Ovary (tissue), 7 donors: ENCODE measurements at regions not wholly inside any gene's neighbourhood (a gene's known extent, or its start where the extent isn't known, plus 50 kb on each side); places are given as distances from the start of the nearest gene placed in this dataset.

ENCODE experiments used
- DNase-seq, 5 donors: peaks; one replicate each; pipeline ENCODE4 v3.0.0-alpha.2; 2019 to 2020
- H3K27ac ChIP-seq, 2 donors: fragments of 200-600 bp; one replicate each; pipeline versions ENCODE4 v1.5.1 to v1.8.0; 2019 to 2022
- H3K27me3 ChIP-seq: fragments of 200-600 bp; one replicate; pipeline ENCODE4 v1.8.0; 2022
- H3K36me3 ChIP-seq: fragments of 200-600 bp; sonication (generic); one replicate; pipeline ENCODE4 v1.5.1; 2019
- H3K4me1 ChIP-seq: one replicate; pipeline ENCODE4 v1.8.1; 2013; ENCODE audit warnings: mild to moderate bottlenecking, moderate library complexity; ENCODE audit not compliant: insufficient read depth
- H3K4me3 ChIP-seq: fragments of 200-600 bp; sonication (generic); one replicate; pipeline ENCODE4 v1.5.1; 2017
- H3K9me3 ChIP-seq, 2 donors: fragments of 200-600 bp in 1 of 2; sonication (generic) in 1 of 2; one replicate each; pipeline versions ENCODE4 v1.5.1 to v1.8.1; 2013 to 2019; ENCODE audit warnings: mild to moderate bottlenecking in 1 of 2, moderate library complexity in 1 of 2
- CTCF ChIP-seq, 3 donors: fragments of 450-650 bp in 2 of 3; fragments of 200-600 bp in 1 of 3; IDR thresholded peaks; one replicate each; pipeline versions ENCODE4 v1.5.1 to v1.8.0; 2016 to 2022; ENCODE audit warnings: antibody characterized with exemption in 3 of 3, mild to moderate bottlenecking in 1 of 3
- EP300 ChIP-seq: sonication (generic); formaldehyde crosslinking; IDR thresholded peaks from one replicate; pipeline ENCODE4 v1.6.1; 2017; ENCODE audit warnings: antibody characterized with exemption
- POLR2A ChIP-seq: fragments of 450-650 bp; IDR thresholded peaks from one replicate; pipeline ENCODE4 v1.6.1; 2017; ENCODE audit warnings: antibody characterized with exemption, mild to moderate bottlenecking, moderate library complexity
- WGBS, 3 donors: extraction: QIAGEN DNeasy Blood & Tissue Kit in 1 of 3; methylation state at CpG; one replicate each; pipeline versions ENCODE4 v1.1.5 to v1.1.7; 2013 to 2017; 5-methylcytosine and 5-hydroxymethylcytosine counted together
- intact Hi-C, 4 donors: fragments of 100-400 bp; cut with DNase I; formaldehyde crosslinking; loops; one replicate each; pipeline versions ENCODE4 v1.11.0 to v1.15.1; 2022 to 2023
- donor health status: DM: no; HTN: no; CAD: no; lungs with moderate emphysema.
- donor health status: DM: no; HTN: no; CAD: no.
- donor health status: Bipolar disorder and iron deficiency.
- donor health status: DM: no; HTN: no; CAD: no.
- donor health status: DM: yes; HTN: yes; CAD: no.

GRCh38 chr1:4130096-4130495 lies 230.0 kb upstream of the C1orf174 start:
- H3K9me3 ChIP-seq: no peaks in the 10 kb centered on the region
- no peaks in the 10 kb centered on the region for H3K4me1 ChIP-seq
- no peak overlapping the region for H3K4me3 ChIP-seq
- no peaks in the 10 kb centered on the region for H3K27me3 ChIP-seq
- H3K27ac ChIP-seq: no peak overlapping the region
- TF ChIP-seq EP300: no peak
- no peak for TF ChIP-seq POLR2A
- TF ChIP-seq CTCF (IDR thresholded peaks at IDR 0.05): no peak
- DNase-seq: no peak
- 68 to 82% (median 69%) methylated on average over 6 of the region's 6 CpGs for WGBS, 3 donors
- intact Hi-C loops: no loop called here
- H3K36me3 ChIP-seq: no peaks in the 10 kb centered on the region

- TF ChIP-seq POLR2A (no peak), CTCF (IDR thresholded peaks at IDR 0.05) (no peak), EP300 (no peak)
- Histone ChIP-seq H3K9me3 (no peaks in the 10 kb centered on the region), H3K4me1 (no peaks in the 10 kb centered on the region), H3K4me3 (no peak overlapping the region), H3K27me3 (no peaks in the 10 kb centered on the region), H3K36me3 (no peaks in the 10 kb centered on the region), H3K27ac (no peak overlapping the region)
- DNase-seq: no peak
- intact Hi-C loops: no loop called here
- 32 to 47% (median 35%) methylated on average over 5 of the region's 5 CpGs for WGBS, 3 donors
Observed at GRCh38 chr1:4131734-4132133, 231.7 kb upstream of the C1orf174 start.

GRCh38 chr1:4132352-4133296 lies 232.6 kb upstream of the C1orf174 start:
- Histone ChIP-seq H3K27me3 (no peaks in the 10 kb centered on the region), H3K4me1 (no peaks in the 10 kb centered on the region), H3K9me3 (no peaks in the 10 kb centered on the region), H3K36me3 (no peaks in the 10 kb centered on the region), H3K27ac (no peak overlapping the region), H3K4me3 (no peak overlapping the region)
- intact Hi-C loops: no loop called here
- no peak for TF ChIP-seq POLR2A
- TF ChIP-seq EP300: no peak
- no peak for TF ChIP-seq CTCF (IDR thresholded peaks at IDR 0.05)
- no peak for DNase-seq
- 71% methylated on average over 53 of the region's 53 CpGs for WGBS, 3 donors

- no peaks in the 10 kb centered on the region for H3K9me3 ChIP-seq
- H3K36me3 ChIP-seq: no peaks in the 10 kb centered on the region
- 20 to 32% (median 29%) methylated on average over 24 of the region's 24 CpGs for WGBS, 3 donors
- H3K27me3 ChIP-seq: no peaks in the 10 kb centered on the region
- no peak overlapping the region for H3K27ac ChIP-seq
- no peak for DNase-seq
- no peaks in the 10 kb centered on the region for H3K4me1 ChIP-seq
- no peak overlapping the region for H3K4me3 ChIP-seq
- TF ChIP-seq POLR2A (no peak), CTCF (IDR thresholded peaks at IDR 0.05) (no peak), EP300 (no peak)
- intact Hi-C loops: no loop called here
Observed at GRCh38 chr1:4133297-4133938, 233.3 kb upstream of the C1orf174 start.
